Smooth muscle cell (in vitro differentiated cells): ENCODE measurements at regions not wholly inside any gene's neighbourhood (a gene's known extent, or its start where the extent isn't known, plus 50 kb on each side); places are given as distances from the start of the nearest gene placed in this dataset.

ENCODE experiments used
- DNase-seq: peaks from one replicate; lab custom pipeline; 2025; ENCODE audit not compliant: unreplicated experiment; lab: John Stamatoyannopoulos, UW
- H2AFZ ChIP-seq: fragments of 200-600 bp; sonication (generic); 2 replicates; pipeline ENCODE4 v1.6.0; 2016; ENCODE audit warnings: antibody characterized with exemption, low read depth, mild to moderate bottlenecking
- H3F3A ChIP-seq: fragments of 200-600 bp; sonication (generic); 2 replicates; pipeline ENCODE4 v1.6.0; 2017; ENCODE audit warnings: antibody characterized with exemption, low read depth
- H3K27ac ChIP-seq: fragments of 200-600 bp; sonication (generic); 2 replicates; pipeline ENCODE4 v1.5.1; 2016; ENCODE audit warnings: low read depth, mild to moderate bottlenecking
- H3K27me3 ChIP-seq: fragments of 200-600 bp; sonication (generic); 2 replicates; pipeline ENCODE4 v1.6.1; 2016; ENCODE audit warnings: low read depth, mild to moderate bottlenecking
- H3K36me3 ChIP-seq: fragments of 200-600 bp; sonication (generic); 2 replicates; pipeline ENCODE4 v1.5.1; 2016; ENCODE audit warnings: low read depth
- H3K4me1 ChIP-seq: fragments of 200-600 bp; sonication (generic); 2 replicates; pipeline ENCODE4 v1.5.1; 2016; ENCODE audit warnings: low read depth
- H3K4me2 ChIP-seq: fragments of 200-600 bp; sonication (generic); 2 replicates; pipeline ENCODE4 v1.6.0; 2016; ENCODE audit warnings: mild to moderate bottlenecking
- H3K4me3 ChIP-seq: fragments of 200-600 bp; sonication (generic); 2 replicates; pipeline ENCODE4 v1.5.1; 2016; ENCODE audit warnings: mild to moderate bottlenecking
- H3K79me2 ChIP-seq: fragments of 200-600 bp; sonication (generic); 2 replicates; pipeline ENCODE4 v1.6.0; 2016; ENCODE audit warnings: low read depth, mild to moderate bottlenecking
- H3K9ac ChIP-seq: fragments of 200-600 bp; sonication (generic); 2 replicates; pipeline ENCODE4 v1.6.0; 2016; ENCODE audit warnings: low read depth
- H3K9me3 ChIP-seq: fragments of 200-600 bp; sonication (generic); replicated peaks from 2 replicates; pipeline ENCODE4 v1.5.1; 2016; ENCODE audit warnings: low read depth
- H4K20me1 ChIP-seq: fragments of 200-600 bp; sonication (generic); 2 replicates; pipeline ENCODE4 v1.6.0; 2016; ENCODE audit warnings: low read depth
- CTCF ChIP-seq: fragments of 200-600 bp; sonication (generic); IDR thresholded peaks from 2 replicates; pipeline ENCODE4 v1.5.1; 2017; ENCODE audit warnings: borderline replicate concordance, mild to moderate bottlenecking, antibody characterized with exemption; ENCODE audit not compliant: insufficient read depth, poor library complexity, severe bottlenecking
- WGBS: methylation state at CpG from one replicate; pipeline ENCODE4 v1.1.7; 2016; ENCODE audit warnings: low lambda C conversion rate; 5-methylcytosine and 5-hydroxymethylcytosine counted together

DNA sequence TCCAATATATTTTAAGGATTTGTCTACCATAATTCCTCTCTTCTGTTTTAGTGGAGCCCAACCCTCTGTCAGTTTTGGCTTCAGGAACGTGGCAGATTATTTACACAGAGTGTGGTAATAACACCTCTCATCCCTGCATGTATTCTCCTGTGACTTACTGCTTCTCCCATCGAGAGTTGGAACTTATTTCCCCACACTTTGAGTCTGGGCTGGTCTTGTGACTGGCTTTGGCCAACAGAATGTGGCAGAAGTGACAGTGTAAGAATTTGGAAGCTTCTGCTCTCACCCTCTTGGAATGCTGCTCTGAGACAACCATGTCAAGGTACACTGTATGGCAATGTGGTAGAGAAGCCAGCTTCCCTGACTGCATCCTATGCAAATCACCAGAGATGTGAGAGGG, 407.7 kb downstream of the EPM2A start:
- Histone ChIP-seq H3K27ac (no peak overlapping the region), H3K4me3 (no peak overlapping the region), H4K20me1 (no peaks in the 10 kb centered on the region), H3K36me3 (no peaks in the 10 kb centered on the region), H3K4me2 (no peak overlapping the region), H3K4me1 (peaks cover 8% of the 10 kb centered on the region), H3F3A (no peaks in the 10 kb centered on the region), H3K9ac (no peak overlapping the region), H3K9me3 (no peaks in the 10 kb centered on the region), H3K27me3 (no peaks in the 10 kb centered on the region), H2AFZ (no peak overlapping the region), H3K79me2 (no peaks in the 10 kb centered on the region)
- no peak for TF ChIP-seq CTCF
- no peak for DNase-seq
- WGBS, result 78% methylated on average over 2 of the region's 2 CpGs

DNA sequence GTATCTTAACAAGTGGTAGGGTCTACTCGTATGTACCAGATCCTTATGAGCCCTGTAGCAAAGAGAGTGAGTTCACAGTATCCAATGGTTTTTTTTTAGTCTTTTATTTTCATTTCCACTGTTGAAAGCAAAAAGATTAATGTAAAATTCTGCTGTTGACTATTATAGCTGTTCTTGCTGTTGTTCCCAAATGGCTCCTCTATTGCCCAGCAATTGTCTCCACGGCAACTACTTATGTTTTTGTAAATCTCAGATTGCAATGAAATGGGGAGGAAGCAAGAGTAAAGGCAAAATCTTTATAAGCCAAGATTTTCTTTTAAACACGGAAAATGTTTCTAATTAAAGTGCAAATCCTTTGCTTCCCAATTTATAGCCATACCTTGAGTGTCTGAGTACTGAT, 406.1 kb downstream of the EPM2A start:
- Histone ChIP-seq H3K27me3 (no peaks in the 10 kb centered on the region), H3K9me3 (no peaks in the 10 kb centered on the region), H3K79me2 (no peaks in the 10 kb centered on the region), H4K20me1 (no peaks in the 10 kb centered on the region), H3F3A (no peaks in the 10 kb centered on the region), H3K4me3 (no peak overlapping the region), H3K27ac (no peak overlapping the region), H3K9ac (no peak overlapping the region), H3K36me3 (no peaks in the 10 kb centered on the region), H3K4me2 (no peak overlapping the region), H2AFZ (no peak overlapping the region), H3K4me1 (peaks cover 3% of the 10 kb centered on the region)
- no peak for TF ChIP-seq CTCF
- 93% methylated on average over 3 of the region's 3 CpGs for WGBS
- no peak for DNase-seq

DNA sequence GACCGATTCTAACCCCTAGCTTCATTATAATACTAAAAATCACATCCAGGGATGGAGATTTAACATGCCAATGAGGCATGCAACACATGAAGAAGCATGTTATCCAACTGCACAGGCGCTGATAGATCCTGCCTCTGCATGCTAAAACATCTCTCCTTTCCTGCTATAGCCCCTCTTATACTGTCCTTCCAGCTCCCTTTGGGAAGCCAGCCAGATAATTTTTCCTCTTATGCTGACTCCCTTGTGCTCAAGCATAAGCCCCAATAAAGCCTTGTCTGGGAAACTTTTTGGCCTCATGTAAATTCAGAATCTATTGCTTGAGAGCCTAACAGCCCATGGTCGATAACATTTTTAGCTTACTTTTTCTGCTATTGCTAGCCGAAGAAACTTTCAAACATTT, 404.3 kb downstream of the EPM2A start:
- no peaks in the 10 kb centered on the region for H3K27me3 ChIP-seq
- 88% methylated on average over 4 of the region's 4 CpGs for WGBS
- H3K27ac ChIP-seq, result no peak overlapping the region
- H3K79me2 ChIP-seq, result no peaks in the 10 kb centered on the region
- DNase-seq, result no peak
- H3K9me3 ChIP-seq, result no peaks in the 10 kb centered on the region
- no peak for TF ChIP-seq CTCF
- peaks cover 3% of the 10 kb centered on the region for H3K4me1 ChIP-seq
- H2AFZ ChIP-seq, result no peak overlapping the region
- H3K9ac ChIP-seq, result no peak overlapping the region
- H3K4me3 ChIP-seq, result no peak overlapping the region
- H4K20me1 ChIP-seq, result no peaks in the 10 kb centered on the region
- no peaks in the 10 kb centered on the region for H3F3A ChIP-seq
- no peak overlapping the region for H3K4me2 ChIP-seq
- no peaks in the 10 kb centered on the region for H3K36me3 ChIP-seq

DNA sequence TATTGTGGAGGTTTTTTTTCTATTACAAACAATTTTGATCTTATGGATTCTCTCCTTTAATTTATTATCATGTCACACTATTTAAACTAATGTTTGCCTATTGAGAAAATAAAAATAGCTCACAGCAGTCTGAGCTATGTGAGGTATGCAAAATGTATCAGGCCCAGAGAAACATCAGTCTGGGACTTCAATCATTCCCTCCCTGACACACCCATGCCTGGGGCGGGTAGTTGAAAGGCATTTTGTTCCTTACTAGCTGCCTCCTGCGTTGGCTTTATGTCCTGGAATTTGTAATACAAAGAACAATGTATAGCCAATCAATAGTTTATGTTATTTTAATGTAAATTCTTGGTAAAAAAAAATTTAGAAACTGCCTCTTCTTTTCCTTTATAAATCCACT, 403.3 kb downstream of the EPM2A start:
- no peaks in the 10 kb centered on the region for H3K36me3 ChIP-seq
- H3F3A ChIP-seq, result no peaks in the 10 kb centered on the region
- H2AFZ ChIP-seq, result no peak overlapping the region
- no peaks in the 10 kb centered on the region for H3K27me3 ChIP-seq
- WGBS, result 39% methylated on average over 2 of the region's 2 CpGs
- no peak overlapping the region for H3K4me2 ChIP-seq
- no peak overlapping the region for H3K9ac ChIP-seq
- no peak for DNase-seq
- H3K4me1 ChIP-seq, result peaks cover 3% of the 10 kb centered on the region
- no peak for TF ChIP-seq CTCF
- H3K9me3 ChIP-seq, result no peaks in the 10 kb centered on the region
- H4K20me1 ChIP-seq, result no peaks in the 10 kb centered on the region
- no peaks in the 10 kb centered on the region for H3K79me2 ChIP-seq
- no peak overlapping the region for H3K4me3 ChIP-seq
- no peak overlapping the region for H3K27ac ChIP-seq
